H9 (cell line): ENCODE measurements at regions not wholly inside any gene's neighbourhood (a gene's known extent, or its start where the extent isn't known, plus 50 kb on each side); places are given as distances from the start of the nearest gene placed in this dataset.

Source experiments
- DNase-seq: peaks from one replicate; pipeline ENCODE4 v3.0.0-alpha.2; 2017
- H2AFZ ChIP-seq: one replicate; pipeline ENCODE4 v1.6.1; 2013; ENCODE audit warnings: mild to moderate bottlenecking, low read length, control low read depth, moderate library complexity
- H2AK5ac ChIP-seq: 2 replicates; pipeline ENCODE4 v1.6.1; 2013; ENCODE audit warnings: low read length, control low read depth, mixed read lengths; ENCODE audit not compliant: insufficient read length
- H2BK120ac ChIP-seq: one replicate; pipeline ENCODE4 v1.6.1; 2013; ENCODE audit warnings: low read depth, mild to moderate bottlenecking, low read length, control low read depth, inconsistent platforms; ENCODE audit not compliant: poor library complexity, severe bottlenecking
- H2BK12ac ChIP-seq: 2 replicates; pipeline ENCODE4 v1.6.1; 2013; ENCODE audit warnings: low read length, control low read depth, mixed read lengths, low read depth; ENCODE audit not compliant: insufficient read length
- H2BK15ac ChIP-seq: 2 replicates; pipeline ENCODE4 v1.6.1; 2013; ENCODE audit warnings: low read depth, low read length, control low read depth
- H2BK20ac ChIP-seq: one replicate; pipeline ENCODE4 v1.6.1; 2013; ENCODE audit warnings: low read depth, mild to moderate bottlenecking, low read length, control low read depth, inconsistent platforms; ENCODE audit not compliant: poor library complexity, severe bottlenecking
- H2BK5ac ChIP-seq: 2 replicates; pipeline ENCODE4 v1.6.1; 2013; ENCODE audit warnings: low read length, control low read depth, mixed read lengths; ENCODE audit not compliant: insufficient read length
- H3K14ac ChIP-seq: 2 replicates; pipeline ENCODE4 v1.6.1; 2013; ENCODE audit warnings: low read length, control low read depth; ENCODE audit not compliant: insufficient read depth
- H3K18ac ChIP-seq: 2 replicates; pipeline ENCODE4 v1.6.1; 2013; ENCODE audit warnings: low read depth, mild to moderate bottlenecking, mixed read lengths, low read length, control low read depth; ENCODE audit not compliant: insufficient read length
- H3K23ac ChIP-seq: 2 replicates; pipeline ENCODE4 v1.6.1; 2013; ENCODE audit warnings: low read length, control low read depth, mixed read lengths, low read depth; ENCODE audit not compliant: insufficient read length
- H3K23me2 ChIP-seq: 2 replicates; pipeline ENCODE4 v1.6.1; 2013; ENCODE audit warnings: low read depth, mild to moderate bottlenecking, mixed read lengths, low read length, control low read depth; ENCODE audit not compliant: insufficient read length, poor library complexity, severe bottlenecking
- H3K27ac ChIP-seq: 2 replicates; pipeline ENCODE4 v1.5.1; 2013; ENCODE audit warnings: low read length, control low read depth, mixed read lengths, low read depth; ENCODE audit not compliant: insufficient read length
- H3K27me3 ChIP-seq: 2 replicates; pipeline ENCODE4 v1.6.1; 2013; ENCODE audit warnings: low read length, control low read depth, inconsistent platforms; ENCODE audit not compliant: insufficient read depth
- H3K4ac ChIP-seq: 2 replicates; pipeline ENCODE4 v1.6.1; 2013; ENCODE audit warnings: low read depth, mild to moderate bottlenecking, control low read depth, inconsistent platforms, low read length, moderate library complexity
- H3K4me1 ChIP-seq: 2 replicates; pipeline ENCODE4 v1.6.1; 2013; ENCODE audit warnings: low read length, control low read depth, inconsistent platforms; ENCODE audit not compliant: insufficient read depth
- H3K4me2 ChIP-seq: 2 replicates; pipeline ENCODE4 v1.6.1; 2013; ENCODE audit warnings: low read length, control low read depth, mixed read lengths; ENCODE audit not compliant: insufficient read length, insufficient read depth
- H3K56ac ChIP-seq: 2 replicates; pipeline ENCODE4 v1.6.1; 2013; ENCODE audit warnings: low read depth, mild to moderate bottlenecking, mixed read lengths, low read length, control low read depth; ENCODE audit not compliant: insufficient read length
- H3K79me1 ChIP-seq: 2 replicates; pipeline ENCODE4 v1.6.1; 2013; ENCODE audit warnings: low read depth, mild to moderate bottlenecking, moderate library complexity, low read length, control low read depth, inconsistent platforms; ENCODE audit not compliant: insufficient read depth, poor library complexity, severe bottlenecking
- H3K79me2 ChIP-seq: 2 replicates; pipeline ENCODE4 v1.6.1; 2013; ENCODE audit warnings: low read length, control low read depth, inconsistent platforms; ENCODE audit not compliant: insufficient read depth
- H3K9ac ChIP-seq: 2 replicates; pipeline ENCODE4 v1.6.1; 2013; ENCODE audit warnings: low read length, control low read depth, mixed read lengths; ENCODE audit not compliant: insufficient read length; ENCODE audit errors: extremely low read depth
- H3K9me3 ChIP-seq: one replicate; pipeline ENCODE4 v1.6.1; 2013; ENCODE audit warnings: low read depth, low read length, inconsistent platforms; ENCODE audit not compliant: control insufficient read depth
- H3T11ph ChIP-seq: one replicate; pipeline ENCODE4 v1.6.1; 2013; ENCODE audit warnings: mild to moderate bottlenecking, low read length, control low read depth, inconsistent platforms
- H4K20me1 ChIP-seq: one replicate; pipeline ENCODE4 v1.6.1; 2013; ENCODE audit not compliant: control insufficient read depth, insufficient read length, insufficient read depth
- H4K5ac ChIP-seq: 2 replicates; pipeline ENCODE4 v1.6.1; 2013; ENCODE audit warnings: low read depth, mild to moderate bottlenecking, mixed read lengths, low read length, control low read depth; ENCODE audit not compliant: insufficient read length
- H4K8ac ChIP-seq: replicated peaks from 2 replicates; pipeline ENCODE4 v1.6.1; 2013; ENCODE audit warnings: low read length, control low read depth, mixed read lengths, low read depth; ENCODE audit not compliant: insufficient read length
- H4K91ac ChIP-seq: 2 replicates; pipeline ENCODE4 v1.6.1; 2013; ENCODE audit warnings: low read depth, mild to moderate bottlenecking, moderate library complexity, mixed read lengths, low read length, control low read depth; ENCODE audit not compliant: insufficient read length
- H3K27ac Mint-ChIP-seq, 3 experiments: 2 replicates in 2 of 3; 3 replicates in 1 of 3; pipeline ENCODE4 v1.8.0; 2020 to 2021; ENCODE audit warnings: mixed read lengths in 3 of 3, mild to moderate bottlenecking in 1 of 3, moderate library complexity in 1 of 3
- H3K27me3 Mint-ChIP-seq: 2 replicates; pipeline ENCODE4 v1.8.0; 2021; ENCODE audit warnings: low read depth, mild to moderate bottlenecking, moderate library complexity, mixed read lengths
- H3K36me3 Mint-ChIP-seq, 3 experiments: 2 replicates in 2 of 3; 3 replicates in 1 of 3; pipeline ENCODE4 v1.8.0; 2020 to 2021; ENCODE audit warnings: low read depth in 3 of 3, mixed read lengths in 3 of 3; ENCODE audit not compliant: insufficient read depth in 1 of 3
- H3K4me1 Mint-ChIP-seq, 2 experiments: 2 replicates each; pipeline ENCODE4 v1.8.0; 2020; ENCODE audit warnings: mixed read lengths in 2 of 2
- H3K4me3 Mint-ChIP-seq, 2 experiments: 2 replicates in 1 of 2; 3 replicates in 1 of 2; pipeline ENCODE4 v1.8.0; 2020 to 2021; ENCODE audit warnings: mild to moderate bottlenecking in 2 of 2, mixed read lengths in 2 of 2, moderate library complexity in 1 of 2
- H3K9me3 Mint-ChIP-seq, 2 experiments: 2 replicates in 1 of 2; 3 replicates in 1 of 2; pipeline ENCODE4 v1.8.0; 2020; ENCODE audit warnings: mild to moderate bottlenecking in 2 of 2, mixed read lengths in 2 of 2, moderate library complexity in 1 of 2
- CTCF ChIP-seq: fragments of 200-600 bp; sonication (generic); conservative IDR thresholded peaks from 3 replicates; pipeline ENCODE4 v1.8.0; 2021; ENCODE audit warnings: antibody characterized with exemption, mild to moderate bottlenecking
- WGBS: extraction: QIAGEN DNeasy Blood & Tissue Kit; methylation state at CpG from one replicate; pipeline ENCODE4 v1.1.7; 2013; ENCODE audit warnings: missing lambda C conversion rate, low lambda C conversion rate, mixed read lengths; ENCODE audit not compliant: insufficient read length; ENCODE audit errors: extremely low coverage; 5-methylcytosine and 5-hydroxymethylcytosine counted together

DNA sequence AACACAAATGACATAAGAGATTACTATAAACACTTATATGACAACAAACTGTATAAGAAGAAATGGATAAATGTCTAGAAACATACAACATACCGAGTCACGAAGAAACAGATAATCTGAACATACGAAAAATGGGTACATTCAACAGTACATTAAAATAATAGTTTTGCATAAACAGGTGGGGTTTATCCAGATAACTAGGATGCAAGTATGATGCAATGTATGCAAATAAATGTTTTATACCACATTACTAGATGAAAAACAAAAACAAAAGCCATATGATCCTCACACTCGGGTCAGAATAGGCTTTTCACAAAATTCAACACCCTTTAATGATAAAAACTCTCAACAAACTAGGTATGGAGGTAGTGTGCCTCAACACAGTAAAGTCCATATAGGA lies 1585.7 kb downstream of the BRINP3 start:
- no peak overlapping the region for H2BK12ac ChIP-seq
- H3K9me3 Mint-ChIP-seq: no peaks in the 10 kb centered on the region; a peak in 2 of 5 replicates
- no peaks in the 10 kb centered on the region for H3K79me1 ChIP-seq
- H3K9ac ChIP-seq: no peak overlapping the region
- no peak overlapping the region for H3K4me3 Mint-ChIP-seq
- no peaks in the 10 kb centered on the region for H3K79me2 ChIP-seq
- H3K4me1 Mint-ChIP-seq: no peaks in the 10 kb centered on the region
- no peak overlapping the region for H3K14ac ChIP-seq
- no peaks in the 10 kb centered on the region for H3K4me1 ChIP-seq
- DNase-seq: no peak
- H2BK120ac ChIP-seq: no peak overlapping the region
- no peak overlapping the region for H2BK5ac ChIP-seq
- no peak overlapping the region for H3K27ac ChIP-seq
- no peak overlapping the region for H2AFZ ChIP-seq
- no peak overlapping the region for H3T11ph ChIP-seq
- H3K18ac ChIP-seq: no peak overlapping the region
- H4K91ac ChIP-seq: no peak overlapping the region
- H3K4ac ChIP-seq: no peak overlapping the region
- no peaks in the 10 kb centered on the region for H4K20me1 ChIP-seq
- no peaks in the 10 kb centered on the region for H3K36me3 Mint-ChIP-seq
- no CpG with 5 or more reads among the region's 4 CpGs for WGBS
- H3K27me3 Mint-ChIP-seq: no peaks in the 10 kb centered on the region
- no peak overlapping the region for H4K8ac ChIP-seq
- no peaks in the 10 kb centered on the region for H3K9me3 ChIP-seq
- no peak overlapping the region for H3K56ac ChIP-seq
- no peaks in the 10 kb centered on the region for H3K23me2 ChIP-seq
- no peak overlapping the region for H3K4me2 ChIP-seq
- H4K5ac ChIP-seq: no peak overlapping the region
- H2AK5ac ChIP-seq: no peak overlapping the region
- H2BK15ac ChIP-seq: no peak overlapping the region
- H2BK20ac ChIP-seq: no peak overlapping the region
- H3K27ac Mint-ChIP-seq: no peak overlapping the region
- H3K23ac ChIP-seq: no peak overlapping the region
- H3K27me3 ChIP-seq: no peaks in the 10 kb centered on the region
- no peak for TF ChIP-seq CTCF
